Gastrocnemius medialis (tissue), 4 donors: ENCODE measurements at regions not wholly inside any gene's neighbourhood (a gene's known extent, or its start where the extent isn't known, plus 50 kb on each side); places are given as distances from the start of the nearest gene placed in this dataset.

Experiments used
- ATAC-seq, 2 donors: fragments of 150-250 bp; one replicate each; pipeline ENCODE4 v1.9.1; 2016
- DNase-seq, 2 donors: peaks; one replicate each; pipeline ENCODE4 v3.0.0-alpha.2; 2019
- H3K27ac ChIP-seq, 4 donors: fragments of 200-600 bp; sonication (generic); 1 replicate in 1 of 4; 2 replicates in 3 of 4; pipeline ENCODE4 v1.5.1; 2016 to 2018; ENCODE audit warnings: mild to moderate bottlenecking in 2 of 4, moderate library complexity in 1 of 4
- H3K27me3 ChIP-seq, 3 donors: fragments of 200-600 bp; sonication (generic) in 2 of 3; 1 replicate in 1 of 3; 2 replicates in 2 of 3; pipeline versions ENCODE4 v1.5.1 to v1.6.0; 2016 to 2019; ENCODE audit warnings: mild to moderate bottlenecking in 1 of 3, moderate library complexity in 1 of 3
- H3K36me3 ChIP-seq, 2 donors: fragments of 200-600 bp; sonication (generic) in 1 of 2; one replicate each; pipeline ENCODE4 v1.5.1; 2017 to 2018
- H3K4me1 ChIP-seq, 2 donors: fragments of 200-600 bp; sonication (generic) in 1 of 2; one replicate each; pipeline ENCODE4 v1.5.1; 2016 to 2017; ENCODE audit warnings: mild to moderate bottlenecking in 2 of 2
- H3K4me3 ChIP-seq, 4 donors: fragments of 200-600 bp; sonication (generic) in 3 of 4; 1 replicate in 1 of 4; 2 replicates in 3 of 4; pipeline ENCODE4 v1.5.1; 2016 to 2019; ENCODE audit warnings: mild to moderate bottlenecking in 2 of 4
- H3K9me3 ChIP-seq, 3 donors: fragments of 200-600 bp; sonication (generic) in 2 of 3; 1 replicate in 1 of 3; 2 replicates in 2 of 3; pipeline ENCODE4 v1.5.1; 2016 to 2019
- POLR2A ChIP-seq, 2 donors: fragments of 450-650 bp; IDR thresholded peaks; one replicate each; pipeline ENCODE4 v1.6.1; 2017; ENCODE audit warnings: antibody characterized with exemption in 2 of 2, mild to moderate bottlenecking in 2 of 2, moderate library complexity in 2 of 2
- in situ Hi-C, 4 donors: fragments of 200-750 bp; cut with MboI; loops; one replicate each; pipeline versions ENCODE4 v1.15.0 to v1.8.0; 2017; ENCODE audit warnings: low sequenced_read_pairs in 4 of 4
- intact Hi-C: fragments of 100-400 bp; cut with DNase I; formaldehyde crosslinking; loops from one replicate; pipeline ENCODE4 v1.15.1; 2023; ENCODE audit warnings: low total_unique reads
- TF ChIP-seq, protein P1 (sequence below), 5 experiments: fragments of 450-650 bp in 3 of 5; fragments of 200-600 bp in 2 of 5; sonication (generic) in 2 of 5; IDR thresholded peaks in 4 of 5; conservative IDR thresholded peaks in 1 of 5; 1 replicate in 4 of 5; 2 replicates in 1 of 5; pipeline ENCODE4 v1.5.1; 2016 to 2019; ENCODE audit warnings: antibody characterized with exemption in 5 of 5, mild to moderate bottlenecking in 3 of 5, moderate library complexity in 3 of 5

DNA sequence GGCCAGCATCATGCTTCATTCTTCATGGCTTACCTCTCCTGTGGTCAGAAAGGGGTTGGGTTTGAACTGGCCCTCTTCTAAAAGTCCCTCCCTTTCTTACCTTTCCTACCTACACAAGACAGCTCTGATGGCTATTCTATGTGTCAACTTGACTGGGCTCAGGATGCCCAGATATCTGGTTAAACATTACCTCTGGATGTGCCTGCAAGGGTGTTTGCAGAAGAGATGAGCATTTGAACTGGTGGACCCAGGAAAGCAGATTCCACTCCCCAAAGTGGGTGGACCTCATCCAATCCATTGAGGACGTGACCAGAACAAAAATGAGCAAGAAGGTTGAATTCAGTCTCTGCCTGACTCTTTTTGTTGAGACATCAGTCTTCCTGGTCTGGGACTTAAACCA, 79.0 kb upstream of the TCF7L2 start:
- Histone ChIP-seq H3K9me3 (no peaks in the 10 kb centered on the region), H3K4me1 (no peaks in the 10 kb centered on the region), H3K4me3 (no peak overlapping the region), H3K36me3 (no peaks in the 10 kb centered on the region), H3K27ac (no peak overlapping the region), H3K27me3 (no peaks in the 10 kb centered on the region)
- ATAC-seq (no peak), DNase-seq (no peak)
- intact Hi-C loops, result no loop called here
- in situ Hi-C loops, result no loop called here
- TF ChIP-seq, protein P1, sequence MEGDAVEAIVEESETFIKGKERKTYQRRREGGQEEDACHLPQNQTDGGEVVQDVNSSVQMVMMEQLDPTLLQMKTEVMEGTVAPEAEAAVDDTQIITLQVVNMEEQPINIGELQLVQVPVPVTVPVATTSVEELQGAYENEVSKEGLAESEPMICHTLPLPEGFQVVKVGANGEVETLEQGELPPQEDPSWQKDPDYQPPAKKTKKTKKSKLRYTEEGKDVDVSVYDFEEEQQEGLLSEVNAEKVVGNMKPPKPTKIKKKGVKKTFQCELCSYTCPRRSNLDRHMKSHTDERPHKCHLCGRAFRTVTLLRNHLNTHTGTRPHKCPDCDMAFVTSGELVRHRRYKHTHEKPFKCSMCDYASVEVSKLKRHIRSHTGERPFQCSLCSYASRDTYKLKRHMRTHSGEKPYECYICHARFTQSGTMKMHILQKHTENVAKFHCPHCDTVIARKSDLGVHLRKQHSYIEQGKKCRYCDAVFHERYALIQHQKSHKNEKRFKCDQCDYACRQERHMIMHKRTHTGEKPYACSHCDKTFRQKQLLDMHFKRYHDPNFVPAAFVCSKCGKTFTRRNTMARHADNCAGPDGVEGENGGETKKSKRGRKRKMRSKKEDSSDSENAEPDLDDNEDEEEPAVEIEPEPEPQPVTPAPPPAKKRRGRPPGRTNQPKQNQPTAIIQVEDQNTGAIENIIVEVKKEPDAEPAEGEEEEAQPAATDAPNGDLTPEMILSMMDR (IDR thresholded peaks at IDR 0.05 in 4 of 5, conservative IDR thresholded peaks at IDR 0.05 in 1 of 5), result no peak
- TF ChIP-seq POLR2A (IDR thresholded peaks at IDR 0.05), result no peak

DNA sequence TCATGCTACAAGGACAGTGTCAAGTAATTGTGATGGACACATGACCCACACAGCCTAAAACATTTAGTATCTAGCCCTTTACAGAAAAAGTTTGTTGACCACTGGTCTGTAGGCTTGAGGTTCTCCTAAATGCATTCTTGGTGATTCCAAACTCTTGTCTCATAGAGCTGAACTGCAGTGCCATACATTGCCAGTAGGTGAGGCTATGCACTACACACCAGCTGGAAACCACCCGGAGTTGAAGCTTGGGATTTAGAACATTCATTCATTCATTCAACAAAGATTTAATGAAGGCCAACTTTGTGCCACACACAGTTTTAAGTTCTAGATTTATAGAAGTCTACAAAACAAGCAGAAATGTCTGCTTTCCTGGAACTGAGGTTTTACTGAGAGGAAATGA, 77.3 kb upstream of the TCF7L2 start:
- Histone ChIP-seq H3K4me1 (no peaks in the 10 kb centered on the region), H3K9me3 (no peaks in the 10 kb centered on the region), H3K27ac (no peak overlapping the region), H3K36me3 (no peaks in the 10 kb centered on the region), H3K4me3 (no peak overlapping the region), H3K27me3 (no peaks in the 10 kb centered on the region)
- intact Hi-C loops (no loop called here), in situ Hi-C loops (no loop called here)
- ATAC-seq (no peak), DNase-seq (no peak)
- TF ChIP-seq, protein P1 (IDR thresholded peaks at IDR 0.05 in 4 of 5, conservative IDR thresholded peaks at IDR 0.05 in 1 of 5), result peak in 1 of 5 experiments; percentile 21
- TF ChIP-seq POLR2A (IDR thresholded peaks at IDR 0.05), result no peak

DNA sequence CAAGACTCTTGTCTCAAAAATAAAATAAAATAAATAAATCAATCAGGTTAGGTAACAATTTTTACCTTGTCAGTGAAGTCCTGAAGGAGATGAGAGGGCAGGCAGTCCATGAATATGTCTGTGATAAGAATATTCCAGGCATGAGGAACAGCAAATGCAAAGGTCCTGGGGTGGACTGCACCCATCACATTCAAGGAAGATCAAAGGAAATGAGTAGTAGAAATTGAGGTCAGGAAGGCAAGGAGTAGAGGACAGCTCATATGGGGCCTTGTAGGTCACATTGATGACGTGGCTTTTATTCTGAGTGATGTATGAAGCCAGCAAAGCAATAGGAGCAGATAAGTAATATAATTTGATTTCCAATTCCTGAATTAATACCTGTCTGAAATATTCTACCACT, 76.5 kb upstream of the TCF7L2 start:
- Histone ChIP-seq H3K27ac (no peak overlapping the region), H3K4me1 (no peaks in the 10 kb centered on the region), H3K9me3 (no peaks in the 10 kb centered on the region), H3K27me3 (no peaks in the 10 kb centered on the region), H3K4me3 (no peak overlapping the region), H3K36me3 (no peaks in the 10 kb centered on the region)
- ATAC-seq (no peak), DNase-seq (no peak)
- TF ChIP-seq, protein P1 (IDR thresholded peaks at IDR 0.05 in 4 of 5, conservative IDR thresholded peaks at IDR 0.05 in 1 of 5), result no peak
- TF ChIP-seq POLR2A (IDR thresholded peaks at IDR 0.05), result no peak
- in situ Hi-C loops, result no loop called here
- intact Hi-C loops, result no loop called here

DNA sequence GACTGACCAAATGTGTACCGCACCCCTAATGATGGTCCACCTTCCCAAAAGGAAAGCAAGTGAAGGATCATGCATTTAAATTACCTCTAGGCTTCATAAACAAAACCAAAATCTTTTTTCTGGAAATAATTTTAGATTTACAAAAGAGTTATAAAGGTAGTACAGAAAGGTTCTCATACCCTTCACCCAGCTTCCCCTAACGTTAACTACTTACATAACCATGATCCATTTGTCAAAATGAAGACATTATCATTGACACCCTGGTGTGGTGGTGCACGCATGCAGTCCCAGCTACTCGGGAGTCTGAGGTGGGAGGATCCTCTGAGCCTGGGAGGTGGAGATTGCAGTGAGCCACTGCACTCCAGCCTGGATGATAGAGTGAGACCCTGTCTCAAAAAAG, 75.1 kb upstream of the TCF7L2 start:
- no peak overlapping the region for H3K4me3 ChIP-seq
- no peaks in the 10 kb centered on the region for H3K9me3 ChIP-seq
- no peaks in the 10 kb centered on the region for H3K27me3 ChIP-seq
- no peaks in the 10 kb centered on the region for H3K36me3 ChIP-seq
- H3K27ac ChIP-seq, result no peak overlapping the region
- ATAC-seq (no peak), DNase-seq (no peak)
- TF ChIP-seq, protein P1 (IDR thresholded peaks at IDR 0.05 in 4 of 5, conservative IDR thresholded peaks at IDR 0.05 in 1 of 5), result no peak
- no peak for TF ChIP-seq POLR2A (IDR thresholded peaks at IDR 0.05)
- H3K4me1 ChIP-seq, result no peaks in the 10 kb centered on the region
- in situ Hi-C loops, result no loop called here
- intact Hi-C loops, result loop anchor here (1.0 kb wide), 1 partner anchor 29 kb away; no protein-coding TSS in a partner anchor
